Parathyroid adenoma (tissue), 2 donors: ENCODE measurements at regions not wholly inside any gene's neighbourhood (a gene's known extent, or its start where the extent isn't known, plus 50 kb on each side); places are given as distances from the start of the nearest gene placed in this dataset.

Experiments
- H2AFZ ChIP-seq: fragments of 300-600 bp; sonication (generic); one replicate; pipeline ENCODE4 v1.7.0; 2017; ENCODE audit warnings: antibody characterized with exemption, mild to moderate bottlenecking
- H3K27ac ChIP-seq: fragments of 300-600 bp; sonication (generic); one replicate; pipeline ENCODE4 v1.7.0; 2017
- H3K27me3 ChIP-seq: fragments of 300-600 bp; sonication (generic); one replicate; pipeline ENCODE4 v1.7.0; 2017; ENCODE audit warnings: low read length; ENCODE audit not compliant: control insufficient read depth, insufficient read depth
- H3K36me3 ChIP-seq: fragments of 300-600 bp; sonication (generic); one replicate; pipeline ENCODE4 v1.7.0; 2017; ENCODE audit warnings: low read length; ENCODE audit not compliant: control insufficient read depth, insufficient read depth
- H3K4me1 ChIP-seq: fragments of 300-600 bp; sonication (generic); one replicate; pipeline ENCODE4 v1.7.0; 2017; ENCODE audit warnings: control low read depth
- H3K4me2 ChIP-seq: fragments of 300-600 bp; sonication (generic); one replicate; pipeline ENCODE4 v1.7.0; 2017; ENCODE audit warnings: low read length
- H3K4me3 ChIP-seq: fragments of 300-600 bp; sonication (generic); one replicate; pipeline ENCODE4 v1.7.0; 2017; ENCODE audit warnings: low read depth, low read length
- H3K79me2 ChIP-seq: fragments of 300-600 bp; sonication (generic); one replicate; pipeline ENCODE4 v1.7.0; 2017; ENCODE audit warnings: control low read depth
- H3K9ac ChIP-seq: fragments of 300-600 bp; sonication (generic); one replicate; pipeline ENCODE4 v1.7.0; 2017; ENCODE audit warnings: mild to moderate bottlenecking
- H3K9me3 ChIP-seq: fragments of 300-600 bp; sonication (generic); one replicate; pipeline ENCODE4 v1.7.0; 2017; ENCODE audit warnings: low read length; ENCODE audit not compliant: control insufficient read depth
- CTCF ChIP-seq: fragments of 300-600 bp; sonication (generic); IDR thresholded peaks from one replicate; pipeline ENCODE4 v1.7.0; 2017; ENCODE audit warnings: antibody characterized with exemption, mild to moderate bottlenecking
- donor health status: primary hyperparathyroidism.

GRCh38 chr9:129290606-129291005 lies 112.5 kb upstream of the IER5L start:
- Histone ChIP-seq H3K4me3 (no peak overlapping the region), H3K9ac (no peak overlapping the region), H3K9me3 (no peaks in the 10 kb centered on the region), H3K36me3 (no peaks in the 10 kb centered on the region), H2AFZ (no peak overlapping the region), H3K4me1 (no peaks in the 10 kb centered on the region), H3K4me2 (no peak overlapping the region), H3K27ac (no peak overlapping the region), H3K79me2 (no peaks in the 10 kb centered on the region), H3K27me3 (no peaks in the 10 kb centered on the region)
- TF ChIP-seq CTCF = no peak

DNA sequence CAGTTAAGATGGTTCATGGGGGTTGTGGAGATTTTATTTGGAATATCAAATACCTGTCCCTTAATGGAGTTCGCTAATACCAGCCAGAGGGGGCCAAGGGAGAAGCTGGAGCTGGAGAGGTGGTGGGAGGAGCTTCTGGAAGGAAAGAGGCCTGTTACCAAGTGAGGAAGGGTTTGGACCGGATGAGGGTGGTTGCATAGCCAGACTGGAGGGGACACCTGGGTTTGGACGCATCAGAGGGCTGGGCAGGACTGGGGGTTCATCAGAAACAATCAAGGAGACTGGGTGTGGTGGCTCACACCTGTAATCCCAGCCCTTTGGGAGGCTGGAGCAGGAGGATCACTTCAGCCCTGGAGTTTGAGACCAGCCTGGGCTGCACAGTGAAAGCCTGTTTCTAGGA lies 111.8 kb upstream of the IER5L start:
- Histone ChIP-seq H3K27ac (no peak overlapping the region), H3K4me2 (no peak overlapping the region), H2AFZ (no peak overlapping the region), H3K9me3 (no peaks in the 10 kb centered on the region), H3K27me3 (no peaks in the 10 kb centered on the region), H3K36me3 (no peaks in the 10 kb centered on the region), H3K9ac (no peak overlapping the region), H3K4me3 (no peak overlapping the region), H3K79me2 (no peaks in the 10 kb centered on the region), H3K4me1 (no peaks in the 10 kb centered on the region)
- no peak for TF ChIP-seq CTCF

- H3K27ac ChIP-seq = no peak overlapping the region
- H3K9me3 ChIP-seq = no peaks in the 10 kb centered on the region
- no peak overlapping the region for H2AFZ ChIP-seq
- H3K79me2 ChIP-seq = no peaks in the 10 kb centered on the region
- no peaks in the 10 kb centered on the region for H3K4me1 ChIP-seq
- no peak for TF ChIP-seq CTCF
- H3K4me3 ChIP-seq = no peak overlapping the region
- no peak overlapping the region for H3K9ac ChIP-seq
- no peak overlapping the region for H3K4me2 ChIP-seq
- no peaks in the 10 kb centered on the region for H3K27me3 ChIP-seq
- no peaks in the 10 kb centered on the region for H3K36me3 ChIP-seq
Measured at GRCh38 chr9:129289131-129289731, 111.2 kb upstream of the IER5L start.

DNA sequence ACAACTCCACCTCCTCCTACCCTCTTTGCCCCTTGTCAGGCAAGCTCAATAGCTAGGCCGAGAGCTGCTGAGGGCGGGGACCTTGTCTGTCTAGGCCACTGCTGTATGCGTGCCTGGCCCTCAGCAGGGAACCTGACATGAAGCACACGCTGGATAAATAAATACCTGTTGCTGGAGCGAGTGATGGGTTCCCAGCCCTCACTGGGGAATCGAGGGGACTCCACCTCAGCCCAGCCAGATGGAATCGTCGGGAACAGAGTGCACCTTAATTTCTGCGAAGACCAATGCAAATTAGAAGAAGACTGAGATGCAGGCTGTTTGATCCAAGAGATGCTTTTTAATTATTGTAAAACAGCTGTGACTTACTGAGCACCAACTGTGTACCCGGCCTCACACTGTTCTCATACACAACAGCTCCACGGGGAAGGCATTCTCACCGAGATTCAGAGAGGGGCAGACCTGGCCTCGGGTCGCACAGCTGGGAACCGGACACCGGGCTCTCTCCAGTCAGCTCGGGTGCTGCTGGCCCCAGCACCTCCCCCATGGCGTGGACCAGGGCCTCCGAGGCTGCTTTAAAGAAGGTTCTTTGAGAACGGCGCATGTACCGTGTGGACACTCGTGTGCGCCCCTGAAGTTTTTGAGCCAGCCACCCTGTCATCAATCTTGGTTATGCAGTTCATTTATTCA lies 109.7 kb upstream of the IER5L start:
- Histone ChIP-seq H3K9me3 (no peaks in the 10 kb centered on the region), H3K79me2 (no peaks in the 10 kb centered on the region), H2AFZ (no peak overlapping the region), H3K27me3 (no peaks in the 10 kb centered on the region), H3K36me3 (no peaks in the 10 kb centered on the region), H3K4me2 (no peak overlapping the region), H3K27ac (no peak overlapping the region), H3K4me1 (no peaks in the 10 kb centered on the region), H3K4me3 (no peak overlapping the region), H3K9ac (no peak overlapping the region)
- TF ChIP-seq CTCF = no peak
